Ascending aorta (tissue), 2 donors: ENCODE measurements at regions not wholly inside any gene's neighbourhood (a gene's known extent, or its start where the extent isn't known, plus 50 kb on each side); places are given as distances from the start of the nearest gene placed in this dataset.

Experiments
- DNase-seq, 2 donors: peaks; one replicate each; pipeline ENCODE4 v3.0.0-alpha.2; 2019; ENCODE audit warnings: low spot score in 2 of 2
- H3K27ac ChIP-seq, 2 donors: fragments of 200-600 bp; sonication (generic); one replicate each; pipeline ENCODE4 v1.5.1; 2016 to 2017; ENCODE audit warnings: mild to moderate bottlenecking in 1 of 2
- H3K27me3 ChIP-seq: fragments of 200-600 bp; sonication (generic); one replicate; pipeline ENCODE4 v1.5.1; 2017
- H3K36me3 ChIP-seq, 2 donors: fragments of 200-600 bp; sonication (generic); one replicate each; pipeline ENCODE4 v1.5.1; 2016
- H3K4me1 ChIP-seq, 2 donors: fragments of 200-600 bp; sonication (generic); one replicate each; pipeline ENCODE4 v1.5.1; 2016 to 2017; ENCODE audit warnings: mild to moderate bottlenecking in 1 of 2
- H3K4me3 ChIP-seq, 2 donors: fragments of 200-600 bp; sonication (generic); one replicate each; pipeline ENCODE4 v1.5.1; 2016 to 2017; ENCODE audit warnings: mild to moderate bottlenecking in 1 of 2
- H3K9me3 ChIP-seq, 2 donors: fragments of 200-600 bp; sonication (generic); one replicate each; pipeline ENCODE4 v1.5.1; 2016
- intact Hi-C: fragments of 100-400 bp; cut with DNase I; formaldehyde crosslinking; loops from one replicate; pipeline ENCODE4 v1.15.1; 2023
- TF ChIP-seq, protein P1 (sequence below), 3 experiments: fragments of 200-600 bp in 2 of 3; fragments of 450-650 bp in 1 of 3; sonication (generic) in 2 of 3; IDR thresholded peaks; one replicate each; pipeline ENCODE4 v1.5.1; 2016 to 2019; ENCODE audit warnings: antibody characterized with exemption in 3 of 3, mild to moderate bottlenecking in 1 of 3, moderate library complexity in 1 of 3

DNA sequence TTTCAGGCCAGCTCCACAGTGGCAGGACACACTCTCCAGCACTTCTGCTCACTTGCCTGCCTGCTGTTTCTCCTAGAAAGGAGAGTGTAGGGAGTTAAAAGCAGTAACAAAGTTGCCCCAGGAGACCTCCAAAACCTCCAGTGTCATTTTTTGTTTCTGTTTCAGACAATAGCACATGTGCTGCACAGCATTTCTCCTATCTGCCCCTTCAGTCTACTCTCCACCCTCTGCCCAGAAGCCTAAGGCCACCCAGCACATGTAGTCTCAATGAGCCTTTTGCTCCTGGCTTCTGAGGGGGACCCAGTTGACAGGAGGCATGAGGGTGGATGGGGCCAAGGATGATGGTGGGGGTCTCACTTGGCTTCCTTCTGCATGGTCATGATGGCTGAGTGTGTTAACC lies 329.6 kb upstream of the CLNK start:
- DNase-seq = no peak
- Histone ChIP-seq H3K27me3 (no peaks in the 10 kb centered on the region), H3K27ac (no peak overlapping the region), H3K4me3 (no peak overlapping the region), H3K9me3 (no peaks in the 10 kb centered on the region), H3K4me1 (no peaks in the 10 kb centered on the region), H3K36me3 (no peaks in the 10 kb centered on the region)
- intact Hi-C loops = no loop called here
- TF ChIP-seq, protein P1, sequence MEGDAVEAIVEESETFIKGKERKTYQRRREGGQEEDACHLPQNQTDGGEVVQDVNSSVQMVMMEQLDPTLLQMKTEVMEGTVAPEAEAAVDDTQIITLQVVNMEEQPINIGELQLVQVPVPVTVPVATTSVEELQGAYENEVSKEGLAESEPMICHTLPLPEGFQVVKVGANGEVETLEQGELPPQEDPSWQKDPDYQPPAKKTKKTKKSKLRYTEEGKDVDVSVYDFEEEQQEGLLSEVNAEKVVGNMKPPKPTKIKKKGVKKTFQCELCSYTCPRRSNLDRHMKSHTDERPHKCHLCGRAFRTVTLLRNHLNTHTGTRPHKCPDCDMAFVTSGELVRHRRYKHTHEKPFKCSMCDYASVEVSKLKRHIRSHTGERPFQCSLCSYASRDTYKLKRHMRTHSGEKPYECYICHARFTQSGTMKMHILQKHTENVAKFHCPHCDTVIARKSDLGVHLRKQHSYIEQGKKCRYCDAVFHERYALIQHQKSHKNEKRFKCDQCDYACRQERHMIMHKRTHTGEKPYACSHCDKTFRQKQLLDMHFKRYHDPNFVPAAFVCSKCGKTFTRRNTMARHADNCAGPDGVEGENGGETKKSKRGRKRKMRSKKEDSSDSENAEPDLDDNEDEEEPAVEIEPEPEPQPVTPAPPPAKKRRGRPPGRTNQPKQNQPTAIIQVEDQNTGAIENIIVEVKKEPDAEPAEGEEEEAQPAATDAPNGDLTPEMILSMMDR (IDR thresholded peaks at IDR 0.05) = no peak

DNA sequence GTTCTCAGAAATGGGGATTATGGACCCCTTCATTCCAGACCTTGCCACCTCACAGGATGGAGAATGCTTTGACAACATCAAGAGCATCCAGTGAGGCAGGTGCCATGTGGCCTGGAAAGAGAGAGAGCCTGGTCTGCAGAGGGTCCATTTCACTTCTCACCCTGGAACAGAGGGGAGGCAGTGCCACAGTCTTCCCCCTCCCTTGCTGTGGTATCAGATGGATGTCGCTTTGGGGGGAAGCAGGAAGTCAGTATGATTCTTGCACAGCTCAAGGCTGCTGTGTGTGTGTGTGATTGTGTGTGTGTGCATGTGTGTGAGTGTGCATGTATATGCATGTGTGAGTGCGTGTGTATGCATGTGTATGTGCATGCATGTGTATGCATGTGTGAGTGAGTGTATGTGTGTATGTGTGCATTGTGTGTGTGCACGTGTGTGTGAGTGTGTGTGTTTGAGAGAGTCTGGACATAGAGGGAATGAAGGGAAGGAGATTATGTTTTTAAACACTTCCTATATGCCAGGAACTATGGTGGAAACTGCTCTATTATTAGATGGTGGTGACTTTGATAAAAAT lies 328.6 kb upstream of the CLNK start:
- Histone ChIP-seq H3K36me3 (no peaks in the 10 kb centered on the region), H3K27me3 (no peaks in the 10 kb centered on the region), H3K4me3 (no peak overlapping the region), H3K27ac (no peak overlapping the region), H3K9me3 (no peaks in the 10 kb centered on the region), H3K4me1 (no peaks in the 10 kb centered on the region)
- intact Hi-C loops = no loop called here
- DNase-seq = no peak
- TF ChIP-seq, protein P1 (IDR thresholded peaks at IDR 0.05) = no peak

DNA sequence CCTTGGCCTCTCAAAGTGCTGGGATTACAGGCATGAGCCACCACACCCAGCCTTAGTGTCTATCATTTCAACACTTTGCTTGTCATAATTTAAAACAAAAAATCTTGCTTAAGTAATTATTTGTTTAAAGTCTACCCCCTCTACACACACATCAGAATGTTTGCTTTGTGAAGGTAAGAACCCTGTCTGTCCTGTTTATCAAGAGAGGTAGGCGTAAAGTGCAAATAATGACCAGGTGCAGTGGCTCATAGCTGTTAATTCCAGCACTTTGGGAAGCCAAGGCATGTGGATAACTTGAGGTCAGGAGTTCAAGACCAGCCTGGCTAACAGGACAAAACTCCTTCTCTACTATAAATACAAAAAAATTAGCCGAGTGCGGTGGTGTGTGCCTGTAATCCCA lies 326.7 kb upstream of the CLNK start:
- no peaks in the 10 kb centered on the region for H3K36me3 ChIP-seq
- no peak overlapping the region for H3K4me3 ChIP-seq
- H3K27ac ChIP-seq = no peak overlapping the region
- H3K4me1 ChIP-seq = no peaks in the 10 kb centered on the region
- H3K9me3 ChIP-seq = no peaks in the 10 kb centered on the region
- TF ChIP-seq, protein P1 (IDR thresholded peaks at IDR 0.05) = no peak
- DNase-seq = no peak
- no peaks in the 10 kb centered on the region for H3K27me3 ChIP-seq
- intact Hi-C loops = no loop called here

DNA sequence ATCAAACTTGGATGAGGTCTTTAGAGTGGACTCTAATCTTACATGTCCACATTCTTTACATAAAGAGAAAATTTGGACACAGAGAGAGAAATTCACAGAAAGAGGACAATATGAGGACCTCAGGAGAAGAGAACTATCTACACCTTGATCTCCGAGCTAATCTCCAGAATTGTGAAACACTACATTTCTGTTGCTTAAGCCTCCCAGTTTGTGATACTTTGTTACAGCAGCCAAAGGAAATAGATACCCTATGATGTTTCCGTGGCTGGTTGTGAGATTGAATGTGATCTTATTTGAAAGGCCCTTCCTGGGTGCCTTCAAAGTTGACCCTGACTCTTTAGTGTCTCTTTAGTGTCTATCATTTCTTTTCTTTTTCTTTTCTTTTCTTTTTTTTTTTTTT lies 326.1 kb upstream of the CLNK start:
- H3K4me1 ChIP-seq = no peaks in the 10 kb centered on the region
- no peaks in the 10 kb centered on the region for H3K9me3 ChIP-seq
- no peak overlapping the region for H3K27ac ChIP-seq
- no peaks in the 10 kb centered on the region for H3K27me3 ChIP-seq
- no peak for DNase-seq
- H3K4me3 ChIP-seq = no peak overlapping the region
- TF ChIP-seq, protein P1 (IDR thresholded peaks at IDR 0.05) = no peak
- no peaks in the 10 kb centered on the region for H3K36me3 ChIP-seq
- intact Hi-C loops = no loop called here

DNA sequence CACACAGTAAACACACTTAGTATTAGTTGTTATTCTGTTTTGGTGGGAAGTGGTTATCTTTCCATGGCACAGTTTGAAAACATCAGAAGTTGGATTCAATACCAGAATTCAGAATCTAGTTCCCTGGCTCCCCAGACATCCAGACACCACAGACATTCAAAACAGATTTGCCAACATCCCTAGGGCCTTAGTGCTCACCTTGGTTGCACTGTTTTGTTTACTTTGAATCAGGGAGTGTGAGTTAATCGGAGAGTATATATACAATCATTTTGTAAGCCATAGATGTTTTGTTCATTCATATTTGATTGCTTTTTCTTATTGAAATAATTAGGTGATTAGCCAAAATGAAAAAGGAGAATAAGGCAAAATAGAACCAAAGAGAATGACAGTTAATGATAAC lies 324.7 kb upstream of the CLNK start:
- no peak overlapping the region for H3K27ac ChIP-seq
- no peaks in the 10 kb centered on the region for H3K36me3 ChIP-seq
- intact Hi-C loops = no loop called here
- no peaks in the 10 kb centered on the region for H3K27me3 ChIP-seq
- no peak overlapping the region for H3K4me3 ChIP-seq
- no peaks in the 10 kb centered on the region for H3K4me1 ChIP-seq
- TF ChIP-seq, protein P1 (IDR thresholded peaks at IDR 0.05) = no peak
- DNase-seq = no peak
- no peaks in the 10 kb centered on the region for H3K9me3 ChIP-seq

DNA sequence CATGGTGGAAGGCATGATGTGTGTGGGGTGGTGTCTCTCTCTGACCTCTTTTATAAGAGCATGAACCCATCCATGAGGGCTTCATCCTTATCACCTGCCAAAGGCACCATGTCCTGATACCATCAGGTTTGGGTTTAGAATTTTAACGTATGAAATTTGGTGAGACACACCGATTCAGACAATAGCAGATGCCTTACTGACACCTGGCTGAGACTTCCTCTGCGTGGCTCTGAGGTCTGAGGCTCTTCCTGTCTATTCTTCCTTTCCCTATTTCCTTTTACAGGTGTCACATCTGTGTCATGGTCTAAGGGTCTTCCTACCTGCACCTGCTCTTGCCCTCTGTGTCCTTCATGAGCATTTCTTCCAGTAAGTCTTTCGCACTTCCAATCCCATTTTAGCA lies 320.7 kb upstream of the CLNK start:
- no peak for DNase-seq
- TF ChIP-seq, protein P1 (IDR thresholded peaks at IDR 0.05) = no peak

More for the DNA sequence above, 320.7 kb upstream of the CLNK start:
- no peak overlapping the region for H3K27ac ChIP-seq
- H3K9me3 ChIP-seq = no peaks in the 10 kb centered on the region
- H3K27me3 ChIP-seq = no peaks in the 10 kb centered on the region
- H3K36me3 ChIP-seq = no peaks in the 10 kb centered on the region
- intact Hi-C loops = no loop called here
- no peaks in the 10 kb centered on the region for H3K4me1 ChIP-seq
- no peak overlapping the region for H3K4me3 ChIP-seq
